ENCODE measurements at regions not wholly inside any gene's neighbourhood (a gene's known extent, or its start where the extent isn't known, plus 50 kb on each side); places are given as distances from the start of the nearest gene placed in this dataset.

GRCh38 chr1:166340709-166341108, 173.9 kb upstream of the FAM78B start:
- no peak for TF ChIP-seq CTCF (IDR thresholded peaks at IDR 0.05; ENCODE audit: low read depth, low read length)
- H3K27ac ChIP-seq (ENCODE audit: low read depth, low read length) = no peak overlapping the region
- DNase-seq (ENCODE audit: low read depth, low spot score) = no peak
- H3K4me3 ChIP-seq (ENCODE audit: low read depth, low read length) = no peak overlapping the region
- no peaks in the 10 kb centered on the region for H3K27me3 ChIP-seq (ENCODE audit: control insufficient read depth, insufficient read depth, low read length)
- peaks cover 17% of the 10 kb centered on the region for H3K9me3 ChIP-seq (ENCODE audit: control insufficient read depth, insufficient read depth, low read length)
- ChIA-PET CTCF (no interaction called here), POLR2A (no interaction called here)

DNA sequence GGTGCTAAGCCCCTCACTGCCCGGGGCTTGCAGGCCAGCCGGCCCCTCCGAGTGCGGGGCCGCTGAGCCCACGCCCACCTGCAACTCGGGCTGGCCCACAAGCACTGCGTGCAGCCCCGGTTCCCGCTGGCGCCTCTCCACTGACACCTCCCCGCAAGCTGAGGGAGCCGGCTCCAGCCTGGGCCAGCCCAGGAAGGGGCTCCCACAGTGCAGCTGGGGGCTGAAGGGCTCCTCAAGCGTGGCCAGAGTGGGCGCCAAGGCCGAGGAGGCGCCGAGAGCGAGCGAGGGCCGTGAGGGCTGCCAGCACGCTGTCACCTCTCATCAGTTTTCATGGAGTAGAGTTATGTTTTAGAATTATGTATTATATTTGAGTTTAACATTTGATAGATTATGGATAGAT, 176.5 kb upstream of the FAM78B start:
- CTCF ChIA-PET = no interaction called here
- Histone ChIP-seq H3K4me3 (ENCODE audit: low read depth, low read length) (no peak overlapping the region), H3K9me3 (ENCODE audit: control insufficient read depth, insufficient read depth, low read length) (peaks cover 20% of the 10 kb centered on the region), H3K27ac (ENCODE audit: low read depth, low read length) (no peak overlapping the region), H3K27me3 (ENCODE audit: control insufficient read depth, insufficient read depth, low read length) (no peaks in the 10 kb centered on the region)
- POLR2A ChIA-PET = no interaction called here
- no peak for DNase-seq (ENCODE audit: low read depth, low spot score)
- TF ChIP-seq CTCF (IDR thresholded peaks at IDR 0.05; ENCODE audit: low read depth, low read length) = no peak

DNA sequence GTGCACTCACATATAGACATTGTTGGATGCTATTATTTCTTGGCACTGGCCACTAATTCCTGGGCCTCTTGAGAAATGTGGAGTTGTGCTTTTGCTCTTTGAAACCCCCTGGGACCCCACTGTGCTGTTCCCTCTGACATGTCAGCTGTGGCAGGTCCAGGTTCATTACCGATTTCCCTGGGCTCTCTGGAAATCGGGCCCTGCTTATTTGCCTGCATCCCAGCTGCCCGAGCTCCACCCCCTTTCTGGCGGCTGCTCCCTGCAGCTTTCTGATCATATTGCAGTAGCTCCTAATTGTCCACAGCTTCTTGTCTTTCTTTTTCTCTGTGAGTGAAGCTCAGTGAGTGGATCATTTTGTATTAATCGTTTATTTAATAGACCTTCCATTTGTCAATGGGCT, 183.7 kb upstream of the FAM78B start:
- DNase-seq (ENCODE audit: low read depth, low spot score) = no peak
- TF ChIP-seq CTCF (IDR thresholded peaks at IDR 0.05; ENCODE audit: low read depth, low read length) = no peak
- Histone ChIP-seq H3K4me3 (ENCODE audit: low read depth, low read length) (no peak overlapping the region), H3K27me3 (ENCODE audit: control insufficient read depth, insufficient read depth, low read length) (no peaks in the 10 kb centered on the region), H3K27ac (ENCODE audit: low read depth, low read length) (no peak overlapping the region), H3K9me3 (ENCODE audit: control insufficient read depth, insufficient read depth, low read length) (peaks cover 19% of the 10 kb centered on the region)
- POLR2A ChIA-PET = no interaction called here
- CTCF ChIA-PET = no interaction called here

DNA sequence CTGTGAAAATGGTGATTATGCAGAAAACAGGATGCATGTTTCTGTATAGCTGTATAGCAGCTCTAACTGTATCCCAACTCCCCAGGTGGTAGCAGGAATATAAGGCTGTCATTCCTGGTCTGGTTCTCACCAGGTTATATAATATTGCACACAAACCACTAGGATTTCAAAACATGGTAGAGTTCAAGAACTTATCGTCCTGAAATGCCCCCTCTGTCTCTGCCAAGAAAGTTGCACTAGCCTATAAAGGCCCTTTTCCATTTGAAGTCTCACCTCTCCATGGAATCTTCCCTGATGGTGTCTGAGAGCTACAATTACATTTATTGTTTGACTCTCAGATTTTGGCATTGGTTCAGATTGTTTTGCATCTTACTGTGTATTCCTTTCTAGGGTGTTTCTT, 184.9 kb upstream of the FAM78B start:
- DNase-seq (ENCODE audit: low read depth, low spot score) = no peak
- no peak overlapping the region for H3K27ac ChIP-seq (ENCODE audit: low read depth, low read length)
- ChIA-PET POLR2A (no interaction called here), CTCF (no interaction called here)
- H3K27me3 ChIP-seq (ENCODE audit: control insufficient read depth, insufficient read depth, low read length) = no peaks in the 10 kb centered on the region
- no peak overlapping the region for H3K4me3 ChIP-seq (ENCODE audit: low read depth, low read length)
- peaks cover 16% of the 10 kb centered on the region for H3K9me3 ChIP-seq (ENCODE audit: control insufficient read depth, insufficient read depth, low read length)
- no peak for TF ChIP-seq CTCF (IDR thresholded peaks at IDR 0.05; ENCODE audit: low read depth, low read length)

DNA sequence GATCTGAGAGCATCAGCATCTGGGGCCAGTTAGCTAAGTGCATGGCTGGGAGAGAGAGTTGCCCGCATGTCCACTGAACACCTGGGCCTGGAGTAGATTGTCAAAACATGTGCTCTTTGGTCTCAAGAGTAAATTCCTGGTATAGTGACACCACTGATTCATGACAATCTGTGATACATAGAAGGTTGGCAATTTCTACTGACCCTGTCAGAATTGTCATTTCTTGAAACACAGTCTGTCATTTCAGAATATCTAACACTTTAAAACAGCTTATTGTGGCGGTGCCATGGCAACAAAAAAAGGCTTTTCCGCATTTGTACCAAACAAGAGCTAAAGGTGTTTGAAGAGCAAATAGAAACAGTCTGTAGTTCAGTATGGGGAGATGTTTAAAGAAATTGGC, 186.4 kb upstream of the FAM78B start:
- Histone ChIP-seq H3K27me3 (ENCODE audit: control insufficient read depth, insufficient read depth, low read length) (no peaks in the 10 kb centered on the region), H3K4me3 (ENCODE audit: low read depth, low read length) (no peak overlapping the region), H3K9me3 (ENCODE audit: control insufficient read depth, insufficient read depth, low read length) (peaks cover 24% of the 10 kb centered on the region), H3K27ac (ENCODE audit: low read depth, low read length) (no peak overlapping the region)
- ChIA-PET POLR2A (no interaction called here), CTCF (no interaction called here)
- TF ChIP-seq CTCF (IDR thresholded peaks at IDR 0.05; ENCODE audit: low read depth, low read length) = no peak
- no peak for DNase-seq (ENCODE audit: low read depth, low spot score)

Measured in AG04450 (cell line).